Inferior parietal cortex (tissue), 1 donor: ENCODE measurements at regions not wholly inside any gene's neighbourhood (a gene's known extent, or its start where the extent isn't known, plus 50 kb on each side); places are given as distances from the start of the nearest gene placed in this dataset.

Experiments used
- DNase-seq: peaks from one replicate; pipeline ENCODE4 v3.0.0-alpha.2; 2016; ENCODE audit errors: extremely low spot score

DNA sequence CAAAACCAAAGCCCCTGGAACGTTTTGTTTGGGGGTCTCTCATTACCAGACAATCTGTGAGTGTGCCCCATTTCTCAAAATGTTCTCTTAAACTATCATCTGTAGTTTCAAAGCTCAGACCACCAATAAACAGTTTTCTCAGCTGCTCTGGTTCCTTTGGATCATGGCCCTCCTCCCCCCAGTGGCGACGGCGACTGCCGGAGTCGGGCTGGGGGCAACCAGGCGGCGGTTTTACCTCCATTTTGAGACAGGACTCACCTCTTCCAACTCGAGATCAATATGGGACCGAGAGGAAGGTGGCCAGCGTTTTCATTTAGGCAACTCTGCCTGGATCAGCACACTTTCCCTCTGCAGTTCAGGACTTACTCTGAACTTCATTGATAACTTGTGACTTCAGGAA, 141.5 kb upstream of the ZNF32 start:
- DNase-seq = no peak

- no peak for DNase-seq
These were observed 136.6 kb upstream of the ZNF32 start for GRCh38 chr10:43785252-43785651.

- no peak for DNase-seq
These were observed 134.1 kb upstream of the ZNF32 start for GRCh38 chr10:43782814-43783213.

DNA sequence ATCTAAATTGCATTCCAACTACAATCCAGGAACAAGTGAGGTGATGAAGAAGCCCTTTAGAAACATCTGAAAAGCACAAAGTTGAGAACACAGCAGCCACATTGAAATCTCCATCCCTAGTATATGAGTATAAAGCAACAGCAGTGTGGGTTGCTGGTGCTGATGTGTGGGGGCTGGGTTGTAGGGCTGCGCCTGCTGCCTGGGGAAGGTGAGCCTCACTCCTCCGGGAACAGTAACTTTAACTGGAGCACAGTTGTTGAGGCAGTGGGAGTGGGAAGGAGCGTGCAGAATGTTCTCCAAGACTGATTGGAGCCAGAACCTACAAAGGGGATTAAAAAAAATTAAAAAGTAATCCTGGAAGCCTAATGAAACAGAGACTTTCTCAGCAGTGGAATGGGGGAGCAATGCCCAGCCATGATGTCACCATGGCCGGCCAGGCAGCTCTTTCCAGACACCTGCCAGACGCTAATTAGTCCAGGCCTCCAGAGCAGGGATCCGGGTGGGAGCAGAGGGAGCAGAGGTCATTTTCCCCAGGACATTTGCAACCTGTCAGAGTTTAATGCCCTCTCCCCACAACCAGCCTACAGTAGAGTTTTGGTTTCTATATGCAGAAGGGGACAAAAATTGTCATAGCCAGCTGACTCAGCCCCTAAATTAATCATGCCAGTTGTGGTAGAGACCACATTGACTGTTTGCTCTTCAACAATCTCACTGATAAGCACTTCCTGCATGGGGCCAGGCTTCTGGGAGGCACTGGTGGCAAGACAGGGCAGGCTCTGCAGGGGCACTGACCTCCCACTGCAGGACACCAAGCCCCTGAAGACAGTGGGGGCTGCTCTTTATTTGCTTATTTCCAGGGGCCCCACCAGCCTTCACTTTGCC, 133.0 kb upstream of the ZNF32 start:
- no peak for DNase-seq

GRCh38 chr10:43778571-43778970, 129.9 kb upstream of the ZNF32 start:
- DNase-seq = no peak

DNA sequence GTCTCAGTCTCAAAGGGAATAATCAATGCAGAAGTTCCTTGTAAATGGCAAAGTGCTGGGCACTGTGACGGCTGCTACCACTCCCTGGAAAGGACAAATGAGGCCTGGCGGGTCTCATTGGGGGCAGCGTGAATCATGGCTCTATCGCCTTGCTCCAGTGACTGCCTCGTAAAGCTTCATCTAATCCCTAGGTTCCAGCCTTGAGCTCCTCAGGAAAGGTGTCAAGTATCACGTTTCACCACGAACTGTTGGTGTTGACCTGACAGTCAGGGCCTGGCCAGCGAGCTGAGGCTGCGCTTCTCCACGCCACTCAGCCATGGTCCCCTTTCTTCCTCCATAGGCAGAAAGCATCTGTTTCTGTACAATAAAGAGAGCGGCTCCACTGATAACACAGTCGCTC, 126.7 kb upstream of the ZNF32 start:
- DNase-seq = no peak

GRCh38 chr10:43774234-43774769, 125.6 kb upstream of the ZNF32 start:
- DNase-seq = no peak

DNA sequence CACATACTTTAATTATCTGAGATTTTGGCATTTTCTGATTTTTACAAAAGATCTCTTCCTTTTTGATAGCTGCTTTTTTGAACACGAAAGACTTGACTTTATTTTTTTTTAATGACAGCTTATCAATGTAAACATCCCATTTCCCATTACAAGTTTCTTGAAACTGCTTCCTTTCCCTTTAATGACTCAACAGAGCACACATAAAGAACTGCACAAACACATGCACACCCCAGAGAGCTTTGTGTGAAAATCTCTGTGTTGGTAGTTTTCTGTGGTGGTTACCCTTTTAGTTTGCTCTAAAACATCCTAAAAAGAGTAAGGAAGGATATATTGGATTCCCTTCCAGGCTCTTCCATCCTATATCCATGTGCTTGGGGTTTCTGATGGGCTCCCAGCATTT, 125.1 kb upstream of the ZNF32 start:
- no peak for DNase-seq

- DNase-seq = no peak
These were observed 123.5 kb upstream of the ZNF32 start for GRCh38 chr10:43772171-43772570.

DNA sequence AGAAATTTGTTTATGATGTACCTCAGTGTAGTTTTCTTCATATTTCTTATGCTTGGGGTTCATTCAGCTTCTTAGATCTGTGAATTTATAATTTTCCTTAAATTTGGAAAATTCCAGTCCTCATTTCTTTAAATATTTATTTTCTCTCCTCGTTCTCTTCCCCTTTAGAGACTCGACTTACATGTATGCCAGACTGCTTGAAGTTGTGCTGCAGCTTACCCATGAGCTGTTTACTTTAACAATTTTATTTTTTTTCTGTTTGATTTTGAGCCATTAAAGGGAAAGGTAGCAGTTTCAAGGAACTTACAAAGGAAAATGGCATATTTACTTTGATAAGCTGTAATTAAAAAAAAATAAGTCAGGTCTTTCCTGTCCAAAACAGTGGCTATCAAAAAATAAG, 123.0 kb upstream of the ZNF32 start:
- DNase-seq = no peak

- no peak for DNase-seq
These were observed 116.8 kb upstream of the ZNF32 start for GRCh38 chr10:43765516-43765915.

DNA sequence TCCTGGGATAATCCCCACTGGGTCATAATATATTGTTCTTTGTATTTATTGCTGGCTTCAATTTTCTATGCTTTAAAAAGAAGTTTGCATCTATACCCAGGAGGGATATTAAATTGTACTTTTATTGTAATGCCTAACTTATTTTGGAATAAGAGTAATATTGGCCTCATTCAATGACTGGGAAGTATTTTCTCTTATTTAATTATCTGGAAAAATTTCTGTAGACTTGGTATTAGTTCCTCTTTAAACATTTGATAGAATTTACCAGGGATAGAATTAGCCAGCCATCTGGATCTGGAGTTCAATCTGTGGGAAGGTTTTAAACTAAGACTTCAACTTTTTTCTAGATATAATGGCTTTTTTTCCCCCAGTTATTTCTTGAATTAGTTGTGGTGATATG, 115.2 kb upstream of the ZNF32 start:
- no peak for DNase-seq

DNA sequence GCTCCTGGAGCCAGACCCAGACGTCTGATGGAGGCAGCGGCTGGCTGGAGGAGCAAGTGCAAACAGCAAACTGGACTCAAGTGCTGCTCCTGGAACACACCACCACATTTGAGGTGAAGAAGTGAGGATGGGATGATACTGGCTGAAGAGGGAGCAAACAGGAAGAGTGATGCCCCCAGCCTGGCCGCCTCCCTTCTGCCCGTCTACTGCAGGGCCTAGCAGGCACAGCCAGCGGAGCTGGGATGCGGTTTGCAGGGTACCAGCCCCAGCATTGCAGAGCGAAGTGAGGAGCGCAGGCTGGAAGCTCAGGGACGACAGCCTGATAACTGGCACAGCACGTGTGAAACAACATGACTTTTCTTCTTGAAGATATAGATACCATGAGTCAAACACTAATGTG, 111.8 kb upstream of the ZNF32 start:
- DNase-seq = no peak

DNA sequence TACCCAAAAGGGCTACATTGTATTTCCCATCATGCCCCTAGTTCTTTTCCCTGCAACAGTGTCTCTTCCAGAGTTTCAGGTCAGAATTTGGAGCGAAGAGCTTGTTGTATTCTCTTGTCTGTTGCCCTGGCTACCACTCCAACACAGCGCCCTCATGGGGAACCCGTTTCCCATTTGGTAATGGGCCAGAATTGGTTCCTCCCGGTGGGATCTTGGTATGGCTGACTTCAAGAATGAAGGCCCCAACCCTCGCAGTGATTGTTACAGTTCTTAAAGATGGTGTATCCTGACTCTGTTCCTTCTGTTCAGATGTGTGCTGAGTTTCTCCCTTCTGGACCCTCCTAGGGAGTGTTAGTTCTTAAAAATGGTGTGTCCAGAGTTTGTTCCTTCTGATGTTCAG, 110.5 kb upstream of the ZNF32 start:
- no peak for DNase-seq

GRCh38 chr10:43756341-43756740, 107.7 kb upstream of the ZNF32 start:
- no peak for DNase-seq

GRCh38 chr10:43754569-43755260, 106.0 kb upstream of the ZNF32 start:
- DNase-seq = no peak

- no peak for DNase-seq
These were observed 104.8 kb upstream of the ZNF32 start for GRCh38 chr10:43753397-43754061.

- no peak for DNase-seq
These were observed 104.0 kb upstream of the ZNF32 start for GRCh38 chr10:43752682-43753081.

DNA sequence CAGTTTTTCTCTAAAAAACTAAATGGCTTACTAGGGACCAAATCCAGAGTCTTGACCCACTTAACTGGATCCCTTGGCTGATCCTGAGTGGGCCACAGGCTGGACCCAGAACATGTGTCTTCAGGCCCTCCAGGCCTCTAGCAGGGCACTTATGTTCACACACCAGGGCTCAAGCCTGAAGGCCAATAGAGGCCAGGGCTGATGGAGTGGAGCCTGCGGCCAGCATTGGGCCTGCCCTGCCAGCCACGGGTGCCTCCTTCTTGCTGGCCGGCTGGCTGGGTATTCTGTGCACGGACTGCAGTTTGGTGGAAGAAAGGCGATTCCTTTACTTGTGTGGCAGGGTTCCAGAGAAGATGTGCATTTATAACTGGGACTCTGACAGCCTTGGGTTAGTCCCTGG, 103.0 kb upstream of the ZNF32 start:
- no peak for DNase-seq

GRCh38 chr10:43749940-43750552, 101.4 kb upstream of the ZNF32 start:
- no peak for DNase-seq

GRCh38 chr10:43749145-43749576, 100.5 kb upstream of the ZNF32 start:
- DNase-seq = no peak

GRCh38 chr10:43748560-43748959, 99.9 kb upstream of the ZNF32 start:
- no peak for DNase-seq
